HEK293T (cell line): ENCODE measurements at regions not wholly inside any gene's neighbourhood (a gene's known extent, or its start where the extent isn't known, plus 50 kb on each side); places are given as distances from the start of the nearest gene placed in this dataset.

Experiments
- ARNT ChIP-seq: fragments of 450-650 bp; IDR thresholded peaks from 2 replicates; pipeline ENCODE4 v1.6.1; 2017; ENCODE audit warnings: mild to moderate bottlenecking
- BHLHE40 ChIP-seq: fragments of 450-650 bp; IDR thresholded peaks from 2 replicates; pipeline ENCODE4 v1.6.1; 2016; ENCODE audit warnings: mild to moderate bottlenecking, moderate library complexity, borderline replicate concordance
- ELF4 ChIP-seq: fragments of 450-650 bp; IDR thresholded peaks from 2 replicates; pipeline ENCODE4 v1.6.1; 2017; ENCODE audit warnings: antibody characterized with exemption
- FOXA1 ChIP-seq: fragments of 450-650 bp; IDR thresholded peaks from 2 replicates; pipeline ENCODE4 v1.6.1; 2016; ENCODE audit warnings: mild to moderate bottlenecking
- FOXK2 ChIP-seq: fragments of 450-650 bp; IDR thresholded peaks from 2 replicates; pipeline ENCODE4 v1.6.1; 2016; ENCODE audit warnings: mild to moderate bottlenecking
- FOXM1 ChIP-seq: fragments of 450-650 bp; IDR thresholded peaks from 2 replicates; pipeline ENCODE4 v1.6.1; 2017; ENCODE audit warnings: mild to moderate bottlenecking, borderline replicate concordance
- HDGF ChIP-seq: fragments of 450-650 bp; IDR thresholded peaks from 2 replicates; pipeline ENCODE4 v1.6.1; 2017; ENCODE audit warnings: antibody characterized with exemption, borderline replicate concordance
- LEF1 ChIP-seq: fragments of 450-650 bp; IDR thresholded peaks from 2 replicates; pipeline ENCODE4 v1.6.1; 2017; ENCODE audit warnings: mild to moderate bottlenecking, borderline replicate concordance
- NFRKB ChIP-seq: fragments of 450-650 bp; IDR thresholded peaks from 2 replicates; pipeline ENCODE4 v1.6.1; 2016; ENCODE audit warnings: mild to moderate bottlenecking, moderate library complexity
- SP1 ChIP-seq: fragments of 450-650 bp; IDR thresholded peaks from 2 replicates; pipeline ENCODE4 v1.6.1; 2017
- SUZ12 ChIP-seq: fragments of 450-650 bp; IDR thresholded peaks from 2 replicates; pipeline ENCODE4 v1.6.1; 2016; ENCODE audit warnings: mild to moderate bottlenecking
- TARDBP ChIP-seq: fragments of 450-650 bp; IDR thresholded peaks from 2 replicates; pipeline ENCODE4 v1.6.1; 2016
- ZNF384 ChIP-seq: fragments of 450-650 bp; IDR thresholded peaks from 2 replicates; pipeline ENCODE4 v1.6.1; 2016

DNA sequence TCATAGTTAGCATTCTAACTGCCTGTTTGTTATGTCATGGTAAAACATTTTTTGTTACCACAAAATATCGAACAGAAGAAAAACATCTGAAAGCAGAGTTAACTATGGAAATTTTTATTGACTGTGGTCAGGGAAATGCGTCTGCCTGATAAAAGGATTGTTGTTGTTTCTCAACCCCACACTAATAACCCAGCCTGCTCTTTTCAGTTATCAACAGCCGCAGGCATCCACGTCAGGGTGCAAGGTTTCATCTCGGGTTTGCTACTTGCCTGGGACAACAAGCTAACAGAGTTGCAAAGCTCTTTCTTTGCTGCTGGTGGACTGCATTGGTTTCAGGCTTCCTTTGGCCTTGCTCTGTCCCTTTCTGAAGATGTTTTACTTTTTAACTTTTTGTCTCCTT, 969.2 kb downstream of the CDH18 start:
- TF ChIP-seq TARDBP (no peak), SP1 (no peak), LEF1 (no peak), ELF4 (no peak), SUZ12 (no peak), BHLHE40 (no peak), ARNT (no peak), FOXK2 (no peak), FOXM1 (no peak), HDGF (no peak), FOXA1 (no peak), NFRKB (no peak), ZNF384 (no peak)
